OCI-LY7 (cell line): ENCODE measurements at regions not wholly inside any gene's neighbourhood (a gene's known extent, or its start where the extent isn't known, plus 50 kb on each side); places are given as distances from the start of the nearest gene placed in this dataset.

Source experiments
- EZH2phosphoT487 ChIP-seq: fragments of 200-600 bp; sonication (generic); IDR thresholded peaks from 2 replicates; pipeline ENCODE4 v1.6.1; 2018; ENCODE audit warnings: low read depth, borderline replicate concordance, mild to moderate bottlenecking, mixed run types, antibody characterized with exemption, low read length, moderate library complexity, mixed read lengths
- TF ChIP-seq, protein P1 (sequence below): fragments of 200-600 bp; sonication (generic); conservative IDR thresholded peaks from 2 replicates; pipeline ENCODE4 v1.5.1; 2014; ENCODE audit warnings: mild to moderate bottlenecking, antibody characterized with exemption, low read length, moderate library complexity, mixed read lengths

DNA sequence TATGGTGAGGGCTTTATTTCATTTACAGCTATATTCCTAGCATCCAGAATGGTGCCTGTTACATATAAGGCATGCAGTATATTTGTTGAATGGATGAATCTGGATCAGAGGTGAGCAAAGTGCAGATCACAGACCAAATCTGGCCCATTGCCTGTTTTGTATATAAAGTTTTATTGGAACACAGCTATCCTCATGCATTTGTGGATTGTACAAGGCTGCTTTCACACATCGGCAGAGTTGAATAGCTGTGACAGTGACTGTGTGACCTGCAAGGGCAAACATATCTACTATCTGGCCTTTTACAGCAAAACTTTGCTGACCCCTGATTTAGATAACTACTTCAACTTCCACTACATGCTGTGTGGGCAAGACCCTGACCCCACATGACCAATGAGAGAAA lies 54.0 kb upstream of the MRPS6 start:
- TF ChIP-seq, protein P1, sequence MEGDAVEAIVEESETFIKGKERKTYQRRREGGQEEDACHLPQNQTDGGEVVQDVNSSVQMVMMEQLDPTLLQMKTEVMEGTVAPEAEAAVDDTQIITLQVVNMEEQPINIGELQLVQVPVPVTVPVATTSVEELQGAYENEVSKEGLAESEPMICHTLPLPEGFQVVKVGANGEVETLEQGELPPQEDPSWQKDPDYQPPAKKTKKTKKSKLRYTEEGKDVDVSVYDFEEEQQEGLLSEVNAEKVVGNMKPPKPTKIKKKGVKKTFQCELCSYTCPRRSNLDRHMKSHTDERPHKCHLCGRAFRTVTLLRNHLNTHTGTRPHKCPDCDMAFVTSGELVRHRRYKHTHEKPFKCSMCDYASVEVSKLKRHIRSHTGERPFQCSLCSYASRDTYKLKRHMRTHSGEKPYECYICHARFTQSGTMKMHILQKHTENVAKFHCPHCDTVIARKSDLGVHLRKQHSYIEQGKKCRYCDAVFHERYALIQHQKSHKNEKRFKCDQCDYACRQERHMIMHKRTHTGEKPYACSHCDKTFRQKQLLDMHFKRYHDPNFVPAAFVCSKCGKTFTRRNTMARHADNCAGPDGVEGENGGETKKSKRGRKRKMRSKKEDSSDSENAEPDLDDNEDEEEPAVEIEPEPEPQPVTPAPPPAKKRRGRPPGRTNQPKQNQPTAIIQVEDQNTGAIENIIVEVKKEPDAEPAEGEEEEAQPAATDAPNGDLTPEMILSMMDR: no peak
- TF ChIP-seq EZH2phosphoT487: no peak
